Astrocyte (in vitro differentiated cells and primary cell): ENCODE measurements at regions not wholly inside any gene's neighbourhood (a gene's known extent, or its start where the extent isn't known, plus 50 kb on each side); places are given as distances from the start of the nearest gene placed in this dataset.

Experiments
- DNase-seq: peaks from one replicate; pipeline ENCODE4 v3.0.0-alpha.2; 2010; ENCODE audit warnings: low read depth
- FAIRE-seq: peaks from 2 replicates; lab custom pipeline; 2011; peaks lifted over from hg19 to GRCh38; lab: Jason Lieb, UNC
- H2AFZ ChIP-seq: 2 replicates; pipeline ENCODE4 v1.6.0; 2012; ENCODE audit warnings: low read depth, low read length, inconsistent platforms
- H3K27ac ChIP-seq: 2 replicates; pipeline ENCODE4 v1.5.1; 2011; ENCODE audit warnings: low read depth, low read length, inconsistent platforms
- H3K27me3 ChIP-seq: 2 replicates; pipeline ENCODE4 v1.6.0; 2011; ENCODE audit warnings: low read length, inconsistent platforms; ENCODE audit not compliant: insufficient read depth
- H3K36me3 ChIP-seq: 2 replicates; pipeline ENCODE4 v1.5.1; 2011; ENCODE audit warnings: low read length, inconsistent platforms; ENCODE audit not compliant: insufficient read depth
- H3K4me1 ChIP-seq: 2 replicates; pipeline ENCODE4 v1.5.1; 2011; ENCODE audit warnings: low read length, inconsistent platforms; ENCODE audit not compliant: insufficient read depth
- H3K4me2 ChIP-seq: 2 replicates; pipeline ENCODE4 v1.6.0; 2012; ENCODE audit warnings: low read length, inconsistent platforms
- H3K4me3 ChIP-seq: 2 replicates; pipeline ENCODE4 v1.5.1; 2011; ENCODE audit warnings: low read depth, mild to moderate bottlenecking, low read length, inconsistent platforms; ENCODE audit not compliant: insufficient read depth
- H3K79me2 ChIP-seq: 2 replicates; pipeline ENCODE4 v1.6.0; 2012; ENCODE audit warnings: mild to moderate bottlenecking, low read length, inconsistent platforms; ENCODE audit not compliant: insufficient read depth
- H3K9ac ChIP-seq: 2 replicates; pipeline ENCODE4 v1.6.0; 2012; ENCODE audit warnings: mild to moderate bottlenecking, low read length, inconsistent platforms
- H3K9me3 ChIP-seq: 2 replicates; pipeline ENCODE4 v1.5.1; 2012; ENCODE audit warnings: low read depth, mild to moderate bottlenecking, low read length, inconsistent platforms; ENCODE audit not compliant: insufficient read depth
- H4K20me1 ChIP-seq: 2 replicates; pipeline ENCODE4 v1.6.0; 2012; ENCODE audit warnings: low read length, inconsistent platforms; ENCODE audit not compliant: insufficient read depth
- H3K27ac Mint-ChIP-seq: one replicate; pipeline ENCODE4 v1.8.0; 2021; ENCODE audit warnings: mild to moderate bottlenecking, mixed read lengths; ENCODE audit not compliant: unreplicated experiment
- H3K27me3 Mint-ChIP-seq: one replicate; pipeline ENCODE4 v1.8.0; 2021; ENCODE audit warnings: low read depth, mixed read lengths; ENCODE audit not compliant: unreplicated experiment
- H3K36me3 Mint-ChIP-seq: one replicate; pipeline ENCODE4 v1.8.0; 2021; ENCODE audit warnings: low read depth, mixed read lengths; ENCODE audit not compliant: unreplicated experiment
- H3K4me1 Mint-ChIP-seq: one replicate; pipeline ENCODE4 v1.8.0; 2021; ENCODE audit warnings: low read depth, mixed read lengths; ENCODE audit not compliant: unreplicated experiment
- H3K4me3 Mint-ChIP-seq: one replicate; pipeline ENCODE4 v1.8.0; 2021; ENCODE audit warnings: mild to moderate bottlenecking, moderate library complexity, mixed read lengths; ENCODE audit not compliant: unreplicated experiment
- H3K9me3 Mint-ChIP-seq: one replicate; pipeline ENCODE4 v1.8.0; 2021; ENCODE audit warnings: mild to moderate bottlenecking, mixed read lengths; ENCODE audit not compliant: unreplicated experiment
- CTCF ChIP-seq: IDR thresholded peaks from 2 replicates; pipeline ENCODE4 v1.5.1; 2011; ENCODE audit warnings: low read depth, mild to moderate bottlenecking, inconsistent platforms, low read length, moderate library complexity; ENCODE audit not compliant: insufficient read depth
- EZH2 ChIP-seq: IDR thresholded peaks from 2 replicates; pipeline ENCODE4 v1.6.1; 2012; ENCODE audit warnings: mild to moderate bottlenecking, low read length, inconsistent platforms; ENCODE audit not compliant: insufficient read depth

GRCh38 chr5:142512043-142513042 lies 173.5 kb downstream of the FGF1 start:
- H3K27me3 Mint-ChIP-seq: no peaks in the 10 kb centered on the region
- peak; percentile 56 for DNase-seq
- no peaks in the 10 kb centered on the region for H3K27me3 ChIP-seq
- peaks cover 33% of the 10 kb centered on the region for H3K4me1 Mint-ChIP-seq
- TF ChIP-seq CTCF (no peak), EZH2 (no peak)
- H3K9ac ChIP-seq: no peak overlapping the region
- peaks cover 6% of the 10 kb centered on the region for H3K36me3 Mint-ChIP-seq
- no peaks in the 10 kb centered on the region for H3K9me3 ChIP-seq
- H3K4me3 ChIP-seq: no peak overlapping the region
- peaks cover 28% of the 10 kb centered on the region for H3K4me1 ChIP-seq
- H3K27ac Mint-ChIP-seq: no peak overlapping the region
- FAIRE-seq: no peak
- H3K36me3 ChIP-seq: no peaks in the 10 kb centered on the region
- no peak overlapping the region for H3K27ac ChIP-seq
- no peaks in the 10 kb centered on the region for H3K79me2 ChIP-seq
- H3K9me3 Mint-ChIP-seq: peaks cover 12% of the 10 kb centered on the region
- no peak overlapping the region for H3K4me3 Mint-ChIP-seq
- H4K20me1 ChIP-seq: no peaks in the 10 kb centered on the region
- no peak overlapping the region for H2AFZ ChIP-seq
- peak overlapping the region; percentile 11 for H3K4me2 ChIP-seq

- FAIRE-seq: no peak
Observed at GRCh38 chr5:142511358-142511757, 174.5 kb downstream of the FGF1 start.

More at GRCh38 chr5:142511358-142511757, 174.5 kb downstream of the FGF1 start:
- no peak overlapping the region for H3K9ac ChIP-seq
- Mint-ChIP-seq H3K36me3 (peaks cover 3% of the 10 kb centered on the region), H3K9me3 (peaks cover 5% of the 10 kb centered on the region), H3K4me3 (no peak overlapping the region), H3K27ac (no peak overlapping the region), H3K4me1 (peaks cover 41% of the 10 kb centered on the region), H3K27me3 (no peaks in the 10 kb centered on the region)
- no peaks in the 10 kb centered on the region for H3K27me3 ChIP-seq
- H2AFZ ChIP-seq: no peak overlapping the region
- TF ChIP-seq EZH2 (no peak), CTCF (no peak)
- H3K4me3 ChIP-seq: no peak overlapping the region
- no peaks in the 10 kb centered on the region for H4K20me1 ChIP-seq
- DNase-seq: no peak
- H3K27ac ChIP-seq: no peak overlapping the region
- peaks cover 28% of the 10 kb centered on the region for H3K4me1 ChIP-seq
- H3K4me2 ChIP-seq: no peak overlapping the region
- no peaks in the 10 kb centered on the region for H3K9me3 ChIP-seq
- no peaks in the 10 kb centered on the region for H3K36me3 ChIP-seq
- H3K79me2 ChIP-seq: no peaks in the 10 kb centered on the region
